ENCODE measurements at regions not wholly inside any gene's neighbourhood (a gene's known extent, or its start where the extent isn't known, plus 50 kb on each side); places are given as distances from the start of the nearest gene placed in this dataset.
A peak's percentile ranks its signal among the peaks of the same experiment; 100 is the strongest.

DNA sequence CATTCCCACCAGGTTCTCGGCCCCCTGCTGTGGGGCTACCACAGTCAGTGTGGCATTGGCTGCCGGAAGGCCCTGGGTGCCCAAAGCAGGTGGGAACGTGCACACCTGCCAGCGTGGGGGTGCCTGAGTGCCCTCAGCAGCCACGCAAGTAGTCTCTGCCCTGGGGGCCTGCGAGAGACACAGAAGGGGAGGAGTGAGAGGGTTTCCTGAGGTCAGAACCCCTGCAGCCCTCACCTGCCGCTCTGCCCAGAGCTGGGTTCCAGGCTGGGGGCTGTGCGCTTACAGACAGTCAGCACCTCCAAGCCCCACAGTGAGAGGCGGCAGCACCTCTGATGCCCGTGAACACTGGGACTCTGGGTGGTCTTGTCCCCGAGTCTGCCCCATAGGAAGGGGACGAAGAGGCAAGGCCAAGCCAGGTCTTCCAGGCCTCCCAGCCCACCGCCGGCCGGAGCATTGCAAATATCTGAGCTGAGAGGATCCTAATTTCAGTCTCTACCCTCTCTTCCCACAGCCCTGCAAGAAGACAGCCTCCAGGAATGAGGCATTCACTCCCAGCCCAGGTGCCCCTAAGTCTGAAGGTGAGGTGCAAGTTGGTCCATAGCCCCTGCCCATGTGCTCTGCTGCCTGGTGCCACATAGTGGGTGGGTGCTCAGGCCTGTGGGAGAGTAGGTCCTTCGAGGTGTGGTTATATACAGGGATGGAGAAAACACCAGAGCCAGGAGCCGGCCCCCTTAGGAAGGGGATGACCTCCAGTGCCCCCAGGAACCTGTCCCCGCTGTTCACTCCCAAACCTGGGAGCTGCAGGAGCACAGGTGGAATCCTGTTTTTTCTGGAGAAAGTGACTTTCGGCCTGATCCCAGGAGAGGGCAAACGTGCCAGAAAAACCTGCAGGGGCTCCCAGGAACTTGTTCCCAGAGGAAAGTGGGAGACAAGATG, 291.1 kb upstream of the RTL1 start:
- Histone ChIP-seq H3K9me2 (ENCODE audit: insufficient read depth) (peaks cover 4% of the 10 kb centered on the region; the same call in 1 of the 2 replicates), H3K4me1 (ENCODE audit: insufficient read depth) (no peaks in the 10 kb centered on the region; the same call in 1 of the 2 replicates), H3K36me3 (ENCODE audit: insufficient read depth) (no peaks in the 10 kb centered on the region), H3K79me2 (replicated peaks; ENCODE audit: insufficient read depth) (no peaks in the 10 kb centered on the region), H3K27ac (ENCODE audit: low read depth) (no peak overlapping the region), H3K4me2 (no peak overlapping the region), H3K4me3 (no peak overlapping the region), H3F3A (replicated peaks; ENCODE audit: low read depth) (no peaks in the 10 kb centered on the region), H3K27me3 (ENCODE audit: insufficient read depth) (no peaks in the 10 kb centered on the region), H4K20me1 (replicated peaks; ENCODE audit: insufficient read depth) (no peaks in the 10 kb centered on the region), H2AFZ (no peak overlapping the region)
- Mint-ChIP-seq H3K36me3 (ENCODE audit: low read depth) (no peaks in the 10 kb centered on the region; the same call in 2 of the 3 replicates), H3K4me3 (no peak overlapping the region), H3K27me3 (ENCODE audit: insufficient read depth, low read depth, poor library complexity) (peaks cover 5% of the 10 kb centered on the region), H3K9me3 (no peaks in the 10 kb centered on the region), H3K27ac (no peak overlapping the region), H3K4me1 (peaks cover 11% of the 10 kb centered on the region)
- DNase-seq (ENCODE audit: low spot score) (no peak), ATAC-seq (peak; percentile 27)
- TF ChIP-seq, protein P1, sequence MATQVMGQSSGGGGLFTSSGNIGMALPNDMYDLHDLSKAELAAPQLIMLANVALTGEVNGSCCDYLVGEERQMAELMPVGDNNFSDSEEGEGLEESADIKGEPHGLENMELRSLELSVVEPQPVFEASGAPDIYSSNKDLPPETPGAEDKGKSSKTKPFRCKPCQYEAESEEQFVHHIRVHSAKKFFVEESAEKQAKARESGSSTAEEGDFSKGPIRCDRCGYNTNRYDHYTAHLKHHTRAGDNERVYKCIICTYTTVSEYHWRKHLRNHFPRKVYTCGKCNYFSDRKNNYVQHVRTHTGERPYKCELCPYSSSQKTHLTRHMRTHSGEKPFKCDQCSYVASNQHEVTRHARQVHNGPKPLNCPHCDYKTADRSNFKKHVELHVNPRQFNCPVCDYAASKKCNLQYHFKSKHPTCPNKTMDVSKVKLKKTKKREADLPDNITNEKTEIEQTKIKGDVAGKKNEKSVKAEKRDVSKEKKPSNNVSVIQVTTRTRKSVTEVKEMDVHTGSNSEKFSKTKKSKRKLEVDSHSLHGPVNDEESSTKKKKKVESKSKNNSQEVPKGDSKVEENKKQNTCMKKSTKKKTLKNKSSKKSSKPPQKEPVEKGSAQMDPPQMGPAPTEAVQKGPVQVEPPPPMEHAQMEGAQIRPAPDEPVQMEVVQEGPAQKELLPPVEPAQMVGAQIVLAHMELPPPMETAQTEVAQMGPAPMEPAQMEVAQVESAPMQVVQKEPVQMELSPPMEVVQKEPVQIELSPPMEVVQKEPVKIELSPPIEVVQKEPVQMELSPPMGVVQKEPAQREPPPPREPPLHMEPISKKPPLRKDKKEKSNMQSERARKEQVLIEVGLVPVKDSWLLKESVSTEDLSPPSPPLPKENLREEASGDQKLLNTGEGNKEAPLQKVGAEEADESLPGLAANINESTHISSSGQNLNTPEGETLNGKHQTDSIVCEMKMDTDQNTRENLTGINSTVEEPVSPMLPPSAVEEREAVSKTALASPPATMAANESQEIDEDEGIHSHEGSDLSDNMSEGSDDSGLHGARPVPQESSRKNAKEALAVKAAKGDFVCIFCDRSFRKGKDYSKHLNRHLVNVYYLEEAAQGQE (IDR thresholded peaks at IDR 0.05; ENCODE audit: unreplicated experiment) = no peak
- TF ChIP-seq, protein P2, sequence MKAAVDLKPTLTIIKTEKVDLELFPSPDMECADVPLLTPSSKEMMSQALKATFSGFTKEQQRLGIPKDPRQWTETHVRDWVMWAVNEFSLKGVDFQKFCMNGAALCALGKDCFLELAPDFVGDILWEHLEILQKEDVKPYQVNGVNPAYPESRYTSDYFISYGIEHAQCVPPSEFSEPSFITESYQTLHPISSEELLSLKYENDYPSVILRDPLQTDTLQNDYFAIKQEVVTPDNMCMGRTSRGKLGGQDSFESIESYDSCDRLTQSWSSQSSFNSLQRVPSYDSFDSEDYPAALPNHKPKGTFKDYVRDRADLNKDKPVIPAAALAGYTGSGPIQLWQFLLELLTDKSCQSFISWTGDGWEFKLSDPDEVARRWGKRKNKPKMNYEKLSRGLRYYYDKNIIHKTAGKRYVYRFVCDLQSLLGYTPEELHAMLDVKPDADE (IDR thresholded peaks at IDR 0.05) = no peak
- no peak for TF ChIP-seq CREB1 (CRISPR knock-in tag; IDR thresholded peaks at IDR 0.05; ENCODE audit: low read depth)
- TF ChIP-seq, protein P3, sequence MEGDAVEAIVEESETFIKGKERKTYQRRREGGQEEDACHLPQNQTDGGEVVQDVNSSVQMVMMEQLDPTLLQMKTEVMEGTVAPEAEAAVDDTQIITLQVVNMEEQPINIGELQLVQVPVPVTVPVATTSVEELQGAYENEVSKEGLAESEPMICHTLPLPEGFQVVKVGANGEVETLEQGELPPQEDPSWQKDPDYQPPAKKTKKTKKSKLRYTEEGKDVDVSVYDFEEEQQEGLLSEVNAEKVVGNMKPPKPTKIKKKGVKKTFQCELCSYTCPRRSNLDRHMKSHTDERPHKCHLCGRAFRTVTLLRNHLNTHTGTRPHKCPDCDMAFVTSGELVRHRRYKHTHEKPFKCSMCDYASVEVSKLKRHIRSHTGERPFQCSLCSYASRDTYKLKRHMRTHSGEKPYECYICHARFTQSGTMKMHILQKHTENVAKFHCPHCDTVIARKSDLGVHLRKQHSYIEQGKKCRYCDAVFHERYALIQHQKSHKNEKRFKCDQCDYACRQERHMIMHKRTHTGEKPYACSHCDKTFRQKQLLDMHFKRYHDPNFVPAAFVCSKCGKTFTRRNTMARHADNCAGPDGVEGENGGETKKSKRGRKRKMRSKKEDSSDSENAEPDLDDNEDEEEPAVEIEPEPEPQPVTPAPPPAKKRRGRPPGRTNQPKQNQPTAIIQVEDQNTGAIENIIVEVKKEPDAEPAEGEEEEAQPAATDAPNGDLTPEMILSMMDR (conservative IDR thresholded peaks at IDR 0.05; ENCODE audit: low read depth in 2 of 2) = no peak
- TF ChIP-seq JUNB (IDR thresholded peaks at IDR 0.05; ENCODE audit: unreplicated experiment) = no peak
- TF ChIP-seq ZNF114 (CRISPR knock-in tag; IDR thresholded peaks at IDR 0.05) = no peak
- TF ChIP-seq EZH2phosphoT487 (IDR thresholded peaks at IDR 0.05; ENCODE audit: unreplicated experiment) = no peak
- no peak for TF ChIP-seq STAT1 (IDR thresholded peaks at IDR 0.05; ENCODE audit: unreplicated experiment)
- TF ChIP-seq NANOG (IDR thresholded peaks at IDR 0.05; ENCODE audit: borderline replicate concordance) = no peak
- no peak for TF ChIP-seq EZH2 (IDR thresholded peaks at IDR 0.05; ENCODE audit: low read depth, unreplicated experiment)
- no peak for TF ChIP-seq ZNF331 (CRISPR knock-in tag; IDR thresholded peaks at IDR 0.05; ENCODE audit: low read depth)
- no peak for TF ChIP-seq POLR2AphosphoS5 (IDR thresholded peaks at IDR 0.05; ENCODE audit: low read depth)
